OCI-M1 (cell line): ENCODE measurements at regions not wholly inside any gene's neighbourhood (a gene's known extent, or its start where the extent isn't known, plus 50 kb on each side); places are given as distances from the start of the nearest gene placed in this dataset.

ENCODE experiments used
- DNase-seq: peaks from one replicate; lab custom pipeline; 2025; lab: John Stamatoyannopoulos, UW

GRCh38 chr9:78563269-78563668 is 266.3 kb downstream of the PSAT1 start:
- DNase-seq, result no peak

- DNase-seq, result no peak
Measured at GRCh38 chr9:78565481-78565880, 268.6 kb downstream of the PSAT1 start.

- no peak for DNase-seq
Measured at GRCh38 chr9:78566521-78566920, 269.6 kb downstream of the PSAT1 start.

- DNase-seq, result no peak
Measured at GRCh38 chr9:78566948-78567675, 270.2 kb downstream of the PSAT1 start.

- DNase-seq, result no peak
Measured at GRCh38 chr9:78567693-78568092, 270.8 kb downstream of the PSAT1 start.

- DNase-seq, result no peak
Measured at GRCh38 chr9:78568774-78569173, 271.8 kb downstream of the PSAT1 start.

GRCh38 chr9:78572266-78572665 is 275.3 kb downstream of the PSAT1 start:
- no peak for DNase-seq

GRCh38 chr9:78573205-78573604 is 276.3 kb downstream of the PSAT1 start:
- DNase-seq, result no peak

- DNase-seq, result no peak
Measured at GRCh38 chr9:78573669-78574068, 276.7 kb downstream of the PSAT1 start.

- no peak for DNase-seq
Measured at GRCh38 chr9:78574354-78575045, 277.6 kb downstream of the PSAT1 start.

GRCh38 chr9:78575081-78575480 is 278.2 kb downstream of the PSAT1 start:
- no peak for DNase-seq

GRCh38 chr9:78575771-78576170 is 278.8 kb downstream of the PSAT1 start:
- DNase-seq, result no peak

GRCh38 chr9:78577156-78577906 is 280.4 kb downstream of the PSAT1 start:
- no peak for DNase-seq

- no peak for DNase-seq
Measured at GRCh38 chr9:78578072-78578471, 281.1 kb downstream of the PSAT1 start.

GRCh38 chr9:78582821-78583220 is 285.9 kb downstream of the PSAT1 start:
- no peak for DNase-seq

- DNase-seq, result no peak
Measured at GRCh38 chr9:78584589-78584988, 287.7 kb downstream of the PSAT1 start.

- no peak for DNase-seq
Measured at GRCh38 chr9:78585909-78586308, 289.0 kb downstream of the PSAT1 start.

GRCh38 chr9:78590068-78590467 is 293.1 kb downstream of the PSAT1 start:
- DNase-seq, result no peak

GRCh38 chr9:78592811-78593210 is 295.9 kb downstream of the PSAT1 start:
- DNase-seq, result no peak

- DNase-seq, result no peak
Measured at GRCh38 chr9:78595200-78595945, 298.4 kb downstream of the PSAT1 start.

- no peak for DNase-seq
Measured at GRCh38 chr9:78596346-78596745, 299.4 kb downstream of the PSAT1 start.

GRCh38 chr9:78598120-78598519 is 301.2 kb downstream of the PSAT1 start:
- DNase-seq, result no peak
